ENCODE measurements at regions not wholly inside any gene's neighbourhood (a gene's known extent, or its start where the extent isn't known, plus 50 kb on each side); places are given as distances from the start of the nearest gene placed in this dataset.

- TF ChIP-seq EGR1 (IDR thresholded peaks at IDR 0.05; ENCODE audit: low read depth) (no peak), CTCF (IDR thresholded peaks at IDR 0.05 in 2 of 3, conservative IDR thresholded peaks at IDR 0.05 in 1 of 3; ENCODE audit: borderline replicate concordance in 1 of 3, insufficient read depth in 1 of 3, low read depth in 2 of 3, low read length in 2 of 3) (no peak), POLR2A (IDR thresholded peaks at IDR 0.05; ENCODE audit: borderline replicate concordance, extremely low read depth, insufficient read depth, insufficient read length) (no peak), ATF3 (IDR thresholded peaks at IDR 0.05) (no peak), EZH2 (IDR thresholded peaks at IDR 0.05) (no peak), SIN3A (IDR thresholded peaks at IDR 0.05; ENCODE audit: low read depth) (no peak), POLR2AphosphoS5 (IDR thresholded peaks at IDR 0.05; ENCODE audit: low read depth, low read length) (no peak), JUND (IDR thresholded peaks at IDR 0.05) (no peak), TCF7L2 (IDR thresholded peaks at IDR 0.05; ENCODE audit: borderline replicate concordance, extremely low read depth, insufficient read depth, insufficient read length) (no peak), MAX (IDR thresholded peaks at IDR 0.05) (no peak), SP1 (IDR thresholded peaks at IDR 0.05; ENCODE audit: low read depth) (no peak)
- TF ChIP-seq, protein P1, sequence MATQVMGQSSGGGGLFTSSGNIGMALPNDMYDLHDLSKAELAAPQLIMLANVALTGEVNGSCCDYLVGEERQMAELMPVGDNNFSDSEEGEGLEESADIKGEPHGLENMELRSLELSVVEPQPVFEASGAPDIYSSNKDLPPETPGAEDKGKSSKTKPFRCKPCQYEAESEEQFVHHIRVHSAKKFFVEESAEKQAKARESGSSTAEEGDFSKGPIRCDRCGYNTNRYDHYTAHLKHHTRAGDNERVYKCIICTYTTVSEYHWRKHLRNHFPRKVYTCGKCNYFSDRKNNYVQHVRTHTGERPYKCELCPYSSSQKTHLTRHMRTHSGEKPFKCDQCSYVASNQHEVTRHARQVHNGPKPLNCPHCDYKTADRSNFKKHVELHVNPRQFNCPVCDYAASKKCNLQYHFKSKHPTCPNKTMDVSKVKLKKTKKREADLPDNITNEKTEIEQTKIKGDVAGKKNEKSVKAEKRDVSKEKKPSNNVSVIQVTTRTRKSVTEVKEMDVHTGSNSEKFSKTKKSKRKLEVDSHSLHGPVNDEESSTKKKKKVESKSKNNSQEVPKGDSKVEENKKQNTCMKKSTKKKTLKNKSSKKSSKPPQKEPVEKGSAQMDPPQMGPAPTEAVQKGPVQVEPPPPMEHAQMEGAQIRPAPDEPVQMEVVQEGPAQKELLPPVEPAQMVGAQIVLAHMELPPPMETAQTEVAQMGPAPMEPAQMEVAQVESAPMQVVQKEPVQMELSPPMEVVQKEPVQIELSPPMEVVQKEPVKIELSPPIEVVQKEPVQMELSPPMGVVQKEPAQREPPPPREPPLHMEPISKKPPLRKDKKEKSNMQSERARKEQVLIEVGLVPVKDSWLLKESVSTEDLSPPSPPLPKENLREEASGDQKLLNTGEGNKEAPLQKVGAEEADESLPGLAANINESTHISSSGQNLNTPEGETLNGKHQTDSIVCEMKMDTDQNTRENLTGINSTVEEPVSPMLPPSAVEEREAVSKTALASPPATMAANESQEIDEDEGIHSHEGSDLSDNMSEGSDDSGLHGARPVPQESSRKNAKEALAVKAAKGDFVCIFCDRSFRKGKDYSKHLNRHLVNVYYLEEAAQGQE (IDR thresholded peaks at IDR 0.05; ENCODE audit: low read depth) = no peak
These were observed 132.0 kb downstream of the TMEM18 start for GRCh38 chr2:545228-545627.

All from HCT116 (cell line).